OCI-LY1 (cell line): ENCODE measurements at regions not wholly inside any gene's neighbourhood (a gene's known extent, or its start where the extent isn't known, plus 50 kb on each side); places are given as distances from the start of the nearest gene placed in this dataset.

ENCODE experiments used
- CTCF ChIP-seq: fragments of 200-600 bp; sonication (generic), shearing (Covaris generic); IDR thresholded peaks from 2 replicates; pipeline ENCODE4 v1.5.1; 2017; ENCODE audit warnings: mild to moderate bottlenecking, antibody characterized with exemption, low read length, moderate library complexity, mixed read lengths
- EZH2 ChIP-seq: fragments of 200-600 bp; sonication (generic), shearing (Covaris generic); IDR thresholded peaks from 2 replicates; pipeline ENCODE4 v1.8.0; 2017; ENCODE audit warnings: borderline replicate concordance, mixed run types, mild to moderate bottlenecking, antibody characterized with exemption, low read length, moderate library complexity, mixed read lengths

GRCh38 chr13:44219577-44220548, 153.8 kb upstream of the SERP2 start:
- TF ChIP-seq CTCF: no peak
- no peak for TF ChIP-seq EZH2
